Retina (tissue), 1 donor: ENCODE measurements at regions not wholly inside any gene's neighbourhood (a gene's known extent, or its start where the extent isn't known, plus 50 kb on each side); places are given as distances from the start of the nearest gene placed in this dataset.

Source experiments
- DNase-seq: peaks from one replicate; pipeline ENCODE4 v3.0.0-alpha.2; 2016

DNA sequence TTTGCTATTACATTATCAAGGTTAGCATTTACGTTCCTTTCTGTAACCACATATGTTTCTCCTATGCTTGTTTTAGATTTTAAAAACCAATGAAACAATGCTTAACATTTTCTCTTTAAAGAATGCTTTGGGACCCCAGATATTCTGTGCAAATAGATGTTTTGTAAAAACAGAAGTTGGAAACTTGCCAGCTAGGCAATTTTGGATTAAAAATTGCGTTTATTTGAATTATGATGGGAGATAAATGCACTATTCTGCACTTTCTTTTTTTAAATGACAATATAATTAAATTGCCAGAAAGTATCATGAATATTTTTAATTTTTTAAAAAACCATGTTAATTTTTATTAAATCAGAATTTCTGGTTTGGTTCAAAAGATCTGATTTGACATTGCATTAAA is 81.6 kb downstream of the MACIR start:
- DNase-seq = no peak

DNA sequence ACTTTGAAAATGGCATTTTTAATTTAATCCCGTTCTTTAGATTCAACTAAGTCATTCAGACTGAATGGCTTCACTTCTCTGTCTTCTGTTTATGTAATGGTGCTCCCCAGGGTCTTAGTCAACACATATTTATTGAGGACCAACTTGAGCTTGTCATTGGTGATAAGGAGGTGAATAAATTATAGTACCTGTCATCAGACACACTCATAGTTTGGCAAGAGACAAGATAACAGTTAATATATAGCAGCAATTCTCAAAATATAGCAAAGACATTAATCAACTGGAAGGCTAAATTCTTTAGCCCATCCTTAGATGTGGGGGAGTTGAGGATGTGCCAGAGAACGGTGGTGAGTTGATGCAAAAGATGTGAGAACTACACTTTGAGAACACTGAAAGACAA is 78.4 kb downstream of the MACIR start:
- DNase-seq = no peak

DNA sequence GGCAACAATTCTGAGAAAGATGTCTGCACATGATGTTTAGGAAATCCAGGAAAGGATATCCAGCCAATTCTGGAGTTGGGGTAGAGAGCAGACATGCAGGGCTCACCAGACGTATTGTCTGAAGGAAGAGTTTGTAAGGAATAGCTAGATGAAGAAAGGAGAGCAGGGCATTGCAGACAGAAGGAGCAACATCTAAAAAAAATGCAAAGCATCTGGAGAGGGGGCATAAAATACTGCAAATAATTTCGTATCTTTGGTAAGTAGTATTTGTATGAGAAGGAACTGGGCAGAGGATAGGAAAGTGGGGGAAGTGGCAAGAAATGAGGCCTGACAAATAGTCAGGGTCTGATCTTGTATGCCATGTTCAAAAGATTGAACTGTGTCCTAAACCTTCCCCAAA is 74.8 kb downstream of the MACIR start:
- no peak for DNase-seq

DNA sequence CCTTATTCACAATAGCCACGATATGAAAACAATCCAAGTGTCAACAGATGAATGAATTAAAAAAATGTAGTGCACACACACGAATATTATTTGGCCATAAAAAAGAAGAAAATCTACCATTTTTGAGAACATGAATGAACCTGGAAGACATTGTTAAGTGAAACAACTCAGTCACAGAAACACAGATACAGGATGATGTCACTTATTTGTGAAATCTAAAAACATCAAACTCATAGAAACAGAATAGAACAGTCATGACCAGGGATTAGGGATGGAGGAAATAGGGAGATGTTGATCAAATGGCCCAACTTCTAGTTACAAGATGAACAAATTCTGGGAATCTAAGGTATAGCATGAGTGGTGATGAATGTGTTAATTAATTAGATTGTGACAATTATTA is 72.3 kb downstream of the MACIR start:
- no peak for DNase-seq
